ENCODE measurements at regions not wholly inside any gene's neighbourhood (a gene's known extent, or its start where the extent isn't known, plus 50 kb on each side); places are given as distances from the start of the nearest gene placed in this dataset.

- TF ChIP-seq SIN3A (IDR thresholded peaks at IDR 0.05; ENCODE audit: borderline replicate concordance, low read depth, low read length) (no peak), CTCF (IDR thresholded peaks at IDR 0.05) (peak; percentile 41), EZH2phosphoT487 (IDR thresholded peaks at IDR 0.05; ENCODE audit: borderline replicate concordance, low read depth) (no peak), RAD21 (IDR thresholded peaks at IDR 0.05; ENCODE audit: low read length) (peak; percentile 28; the same call in 1 of the 2 replicates), EP300 (IDR thresholded peaks at IDR 0.05; ENCODE audit: borderline replicate concordance in 1 of 2, low read depth in 1 of 2, low read length in 1 of 2) (0 out of 4 replicates have a peak, but pooled peaks of 1 of the 2 experiments have one; percentile 17), TAF1 (IDR thresholded peaks at IDR 0.05; ENCODE audit: borderline replicate concordance, low read depth, low read length) (no peak), FOXM1 (IDR thresholded peaks at IDR 0.05; ENCODE audit: low read depth) (no peak), RFX5 (IDR thresholded peaks at IDR 0.05; ENCODE audit: low read length) (no peak)
Measured at GRCh38 chr2:56540916-56541315, 357.1 kb downstream of the CCDC85A start.
